Gastroesophageal sphincter (tissue), 4 donors: ENCODE measurements at regions not wholly inside any gene's neighbourhood (a gene's known extent, or its start where the extent isn't known, plus 50 kb on each side); places are given as distances from the start of the nearest gene placed in this dataset.

Source experiments
- ATAC-seq: fragments of 150-250 bp; one replicate; pipeline ENCODE4 v1.9.1; 2016; ENCODE audit warnings: mild to moderate bottlenecking, moderate library complexity
- H3K27ac ChIP-seq, 4 donors: fragments of 200-600 bp; sonication (generic) in 3 of 4; 1 replicate in 3 of 4; 2 replicates in 1 of 4; pipeline ENCODE4 v1.5.1; 2016 to 2019
- H3K27me3 ChIP-seq: fragments of 200-600 bp; sonication (generic); one replicate; pipeline ENCODE4 v1.5.1; 2019
- H3K36me3 ChIP-seq, 2 donors: fragments of 200-600 bp; sonication (generic); one replicate each; pipeline ENCODE4 v1.5.1; 2019; ENCODE audit warnings: control low read depth in 1 of 2
- H3K4me1 ChIP-seq, 3 donors: fragments of 200-600 bp; sonication (generic); 1 replicate in 2 of 3; 2 replicates in 1 of 3; pipeline ENCODE4 v1.5.1; 2016 to 2019; ENCODE audit warnings: control low read depth in 2 of 3
- H3K4me3 ChIP-seq, 2 donors: fragments of 200-600 bp; sonication (generic); one replicate each; pipeline ENCODE4 v1.5.1; 2019; ENCODE audit warnings: mild to moderate bottlenecking in 1 of 2, moderate library complexity in 1 of 2
- H3K9me3 ChIP-seq, 3 donors: fragments of 200-600 bp; sonication (generic); one replicate each; pipeline ENCODE4 v1.5.1; 2017 to 2019; ENCODE audit warnings: control low read depth in 2 of 3
- CTCF ChIP-seq, 4 experiments: fragments of 200-600 bp in 2 of 4; fragments of 450-650 bp in 2 of 4; sonication (generic) in 1 of 4; IDR thresholded peaks; one replicate each; pipeline ENCODE4 v1.5.1; 2017 to 2019; ENCODE audit warnings: antibody characterized with exemption in 4 of 4, mild to moderate bottlenecking in 2 of 4, moderate library complexity in 2 of 4
- EP300 ChIP-seq: sonication (generic); formaldehyde crosslinking; IDR thresholded peaks from one replicate; pipeline ENCODE4 v1.6.1; 2017; ENCODE audit warnings: antibody characterized with exemption, mild to moderate bottlenecking
- POLR2A ChIP-seq, 2 donors: fragments of 450-650 bp; IDR thresholded peaks; one replicate each; pipeline ENCODE4 v1.6.1; 2017; ENCODE audit warnings: antibody characterized with exemption in 2 of 2, mild to moderate bottlenecking in 2 of 2, moderate library complexity in 1 of 2
- POLR2AphosphoS5 ChIP-seq: sonication (generic); formaldehyde crosslinking; IDR thresholded peaks from one replicate; pipeline ENCODE4 v1.6.1; 2017; ENCODE audit warnings: antibody characterized with exemption
- WGBS, 2 donors: methylation state at CpG; one replicate each; pipeline ENCODE4 v1.1.5; 2018; ENCODE audit warnings: low coverage in 1 of 2; 5-methylcytosine and 5-hydroxymethylcytosine counted together

- peaks cover 10% of the 10 kb centered on the region for H3K27me3 ChIP-seq
- TF ChIP-seq POLR2AphosphoS5 (no peak), EP300 (no peak), POLR2A (IDR thresholded peaks at IDR 0.05) (no peak), CTCF (IDR thresholded peaks at IDR 0.05) (no peak)
- no peak overlapping the region for H3K27ac ChIP-seq
- peaks cover 0 to 100% (median 0%) of the 10 kb centered on the region in 3 donors for H3K9me3 ChIP-seq
- H3K36me3 ChIP-seq: no peaks in the 10 kb centered on the region
- WGBS, 2 donors: 70 to 72% methylated on average over 5 to 11 of the region's 19 CpGs
- no peaks in the 10 kb centered on the region for H3K4me1 ChIP-seq
- H3K4me3 ChIP-seq: no peak overlapping the region
- ATAC-seq: no peak
These were observed 382.3 kb downstream of the ALG10 start for GRCh38 chr12:34404377-34405285.

- Histone ChIP-seq H3K36me3 (no peaks in the 10 kb centered on the region), H3K4me1 (no peaks in the 10 kb centered on the region), H3K4me3 (no peak overlapping the region), H3K27ac (no peak overlapping the region), H3K27me3 (peaks cover 10% of the 10 kb centered on the region), H3K9me3 (peaks cover 0 to 100% (median 0%) of the 10 kb centered on the region in 3 donors)
- ATAC-seq: no peak
- no peak for TF ChIP-seq EP300
- no peak for TF ChIP-seq CTCF (IDR thresholded peaks at IDR 0.05)
- TF ChIP-seq POLR2AphosphoS5: no peak
- TF ChIP-seq POLR2A (IDR thresholded peaks at IDR 0.05): no peak
- 70 to 73% methylated on average over 3 to 11 of the region's 22 CpGs for WGBS, 2 donors
These were observed 383.3 kb downstream of the ALG10 start for GRCh38 chr12:34405286-34406227.

- ATAC-seq: no peak
- H3K9me3 ChIP-seq: peaks cover 0 to 100% (median 0%) of the 10 kb centered on the region in 3 donors
- no peaks in the 10 kb centered on the region for H3K4me1 ChIP-seq
- 73% methylated on average over 6 to 10 of the region's 18 CpGs for WGBS, 2 donors
- no peak overlapping the region for H3K27ac ChIP-seq
- no peaks in the 10 kb centered on the region for H3K36me3 ChIP-seq
- no peak overlapping the region for H3K4me3 ChIP-seq
- peaks cover 8% of the 10 kb centered on the region for H3K27me3 ChIP-seq
- no peak for TF ChIP-seq CTCF (IDR thresholded peaks at IDR 0.05)
- no peak for TF ChIP-seq POLR2AphosphoS5
- TF ChIP-seq POLR2A (IDR thresholded peaks at IDR 0.05): no peak
- TF ChIP-seq EP300: no peak
These were observed 384.1 kb downstream of the ALG10 start for GRCh38 chr12:34406228-34406995.

- Histone ChIP-seq H3K4me1 (no peaks in the 10 kb centered on the region), H3K27me3 (peaks cover 5% of the 10 kb centered on the region), H3K9me3 (peaks cover 0 to 100% (median 0%) of the 10 kb centered on the region in 3 donors), H3K4me3 (no peak overlapping the region), H3K27ac (no peak overlapping the region), H3K36me3 (no peaks in the 10 kb centered on the region)
- TF ChIP-seq EP300 (no peak), CTCF (IDR thresholded peaks at IDR 0.05) (no peak)
- 63 to 74% methylated on average over 2 to 5 of the region's 8 CpGs for WGBS, 2 donors
- no peak for ATAC-seq
These were observed 384.7 kb downstream of the ALG10 start for GRCh38 chr12:34406996-34407300.
